Fibroblast of villous mesenchyme (primary cell): ENCODE measurements at regions not wholly inside any gene's neighbourhood (a gene's known extent, or its start where the extent isn't known, plus 50 kb on each side); places are given as distances from the start of the nearest gene placed in this dataset.

Experiments
- DNase-seq: peaks from one replicate; pipeline ENCODE4 v3.0.0-alpha.2; 2010; ENCODE audit warnings: low read depth
- H3K4me3 ChIP-seq: 2 replicates; pipeline ENCODE4 v1.5.1; 2011; ENCODE audit warnings: low read depth, mild to moderate bottlenecking, low read length
- TF ChIP-seq, protein P1 (sequence below): IDR thresholded peaks from 2 replicates; pipeline ENCODE4 v1.5.1; 2012; ENCODE audit warnings: low read depth, mild to moderate bottlenecking, low read length; ENCODE audit not compliant: insufficient read depth

DNA sequence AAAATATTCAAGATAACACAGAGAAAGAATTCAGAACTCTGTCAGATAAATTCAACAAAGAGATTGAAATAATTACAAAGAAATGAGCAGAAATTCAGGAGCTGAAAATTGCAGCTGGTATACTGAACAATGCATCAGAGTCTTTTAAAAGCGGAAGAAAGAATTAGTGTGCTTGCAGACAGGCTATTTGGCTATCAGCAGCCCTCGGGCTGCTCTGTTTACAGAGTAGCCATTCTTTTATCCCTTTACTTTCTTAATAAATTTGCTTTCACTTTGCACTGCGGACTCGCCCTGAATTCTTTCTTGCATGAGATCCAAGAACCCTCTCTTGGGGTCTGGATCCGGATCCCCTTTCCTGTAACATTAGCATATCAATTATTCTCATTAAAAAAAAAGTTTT is 1040.0 kb downstream of the SORCS3 start:
- no peak for DNase-seq
- no peak overlapping the region for H3K4me3 ChIP-seq
- TF ChIP-seq, protein P1, sequence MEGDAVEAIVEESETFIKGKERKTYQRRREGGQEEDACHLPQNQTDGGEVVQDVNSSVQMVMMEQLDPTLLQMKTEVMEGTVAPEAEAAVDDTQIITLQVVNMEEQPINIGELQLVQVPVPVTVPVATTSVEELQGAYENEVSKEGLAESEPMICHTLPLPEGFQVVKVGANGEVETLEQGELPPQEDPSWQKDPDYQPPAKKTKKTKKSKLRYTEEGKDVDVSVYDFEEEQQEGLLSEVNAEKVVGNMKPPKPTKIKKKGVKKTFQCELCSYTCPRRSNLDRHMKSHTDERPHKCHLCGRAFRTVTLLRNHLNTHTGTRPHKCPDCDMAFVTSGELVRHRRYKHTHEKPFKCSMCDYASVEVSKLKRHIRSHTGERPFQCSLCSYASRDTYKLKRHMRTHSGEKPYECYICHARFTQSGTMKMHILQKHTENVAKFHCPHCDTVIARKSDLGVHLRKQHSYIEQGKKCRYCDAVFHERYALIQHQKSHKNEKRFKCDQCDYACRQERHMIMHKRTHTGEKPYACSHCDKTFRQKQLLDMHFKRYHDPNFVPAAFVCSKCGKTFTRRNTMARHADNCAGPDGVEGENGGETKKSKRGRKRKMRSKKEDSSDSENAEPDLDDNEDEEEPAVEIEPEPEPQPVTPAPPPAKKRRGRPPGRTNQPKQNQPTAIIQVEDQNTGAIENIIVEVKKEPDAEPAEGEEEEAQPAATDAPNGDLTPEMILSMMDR = no peak

DNA sequence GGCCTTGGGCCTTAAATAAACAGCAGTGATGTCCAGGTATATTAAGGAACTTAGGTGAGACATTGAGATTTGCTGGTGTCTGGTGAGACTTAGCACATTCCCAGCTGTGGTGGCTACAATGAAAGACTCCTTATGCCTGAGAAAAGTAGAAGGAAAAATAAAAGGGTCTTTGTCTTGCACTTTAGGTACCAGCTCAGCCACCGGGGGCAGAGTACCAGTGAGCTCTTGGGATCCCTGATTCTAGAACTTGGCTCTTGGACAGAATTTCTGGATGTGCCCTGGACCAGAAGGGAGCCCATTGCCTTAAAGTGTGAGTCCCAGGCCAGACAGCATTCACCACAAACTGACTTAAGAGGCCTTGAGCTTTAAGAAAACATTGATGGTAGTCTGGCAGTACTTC is 1038.7 kb downstream of the SORCS3 start:
- TF ChIP-seq, protein P1 = no peak
- H3K4me3 ChIP-seq = no peak overlapping the region
- no peak for DNase-seq

DNA sequence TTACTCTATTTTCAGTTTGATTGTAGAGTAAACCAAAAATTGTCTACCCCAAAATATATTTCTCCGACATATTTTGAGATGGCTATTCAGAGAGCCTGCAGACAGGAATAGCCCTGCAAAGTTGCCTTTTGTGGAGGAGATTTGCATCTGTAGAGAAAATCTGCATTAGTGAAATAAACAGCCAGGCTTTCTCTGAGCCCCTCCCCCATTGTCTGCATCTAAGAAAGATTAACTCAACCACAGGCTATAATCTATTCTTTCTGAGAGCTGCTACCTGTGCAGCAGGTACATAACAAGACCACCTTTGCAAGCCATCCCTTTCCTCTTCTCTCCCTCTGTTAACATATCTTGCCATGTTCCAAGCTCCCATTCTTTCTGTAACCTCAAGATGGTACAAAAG is 1034.2 kb downstream of the SORCS3 start:
- H3K4me3 ChIP-seq = no peak overlapping the region
- TF ChIP-seq, protein P1 = no peak
- no peak for DNase-seq

DNA sequence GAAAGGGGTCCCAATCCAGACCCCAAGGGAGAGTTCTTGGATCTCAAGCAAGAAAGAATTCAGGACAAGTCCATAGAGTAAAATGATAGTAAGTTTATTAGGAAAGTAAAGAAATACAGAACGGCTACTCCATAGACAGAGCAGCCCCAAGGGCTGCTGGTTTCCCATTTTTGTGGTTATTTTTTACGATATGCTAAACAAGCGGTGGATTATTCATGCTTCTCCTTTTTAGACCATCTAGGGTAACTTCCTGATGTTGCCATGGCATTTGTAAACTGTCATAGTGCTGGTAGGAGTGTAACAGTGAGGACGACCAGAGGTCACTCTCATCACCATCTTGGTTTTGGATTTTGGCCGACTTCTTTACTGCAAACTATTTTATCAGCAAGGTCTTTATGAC is 1033.4 kb downstream of the SORCS3 start:
- TF ChIP-seq, protein P1 = no peak
- DNase-seq = no peak

DNA sequence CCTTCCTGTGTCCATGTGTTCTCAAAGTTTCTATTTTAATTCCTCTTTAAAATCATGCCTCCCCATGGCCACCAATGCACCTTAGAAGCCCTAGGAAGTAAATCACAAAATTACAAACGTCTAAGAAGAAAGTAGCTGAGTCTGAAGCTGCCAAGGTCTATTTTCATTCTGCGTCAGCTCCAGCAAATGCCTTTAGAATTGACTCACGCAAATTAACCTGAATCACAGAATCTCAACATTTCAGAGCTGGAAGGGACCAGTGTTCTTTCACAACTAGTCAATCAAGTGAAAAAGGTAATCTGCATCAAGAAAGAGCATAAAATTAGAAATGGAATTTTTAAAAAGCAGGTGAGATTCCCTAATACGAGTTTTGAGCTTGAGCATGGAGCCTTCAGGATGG is 1017.6 kb downstream of the SORCS3 start:
- DNase-seq = no peak
- no peak overlapping the region for H3K4me3 ChIP-seq
- TF ChIP-seq, protein P1 = no peak

More for the DNA sequence above, 1033.4 kb downstream of the SORCS3 start:
- no peak overlapping the region for H3K4me3 ChIP-seq

DNA sequence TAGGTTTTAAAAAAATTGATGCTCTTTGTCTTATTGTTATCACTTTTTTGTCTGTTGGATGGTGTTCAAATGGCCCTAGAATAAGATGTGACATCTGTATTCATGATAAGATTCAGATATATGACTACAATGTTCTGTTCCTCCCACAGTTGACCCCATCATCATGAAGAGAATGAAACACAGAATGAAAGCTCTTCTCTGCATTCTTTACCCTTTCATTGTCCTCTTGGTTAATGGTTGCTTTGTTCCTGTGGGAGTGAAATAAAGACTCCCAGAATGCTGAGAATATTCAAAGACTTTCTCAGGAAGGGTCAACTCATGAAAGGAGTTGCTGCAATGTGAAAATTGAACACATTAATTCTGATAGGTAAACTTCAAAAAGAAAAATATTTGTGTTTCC is 1015.8 kb downstream of the SORCS3 start:
- H3K4me3 ChIP-seq = no peak overlapping the region
- TF ChIP-seq, protein P1 = no peak
- no peak for DNase-seq

DNA sequence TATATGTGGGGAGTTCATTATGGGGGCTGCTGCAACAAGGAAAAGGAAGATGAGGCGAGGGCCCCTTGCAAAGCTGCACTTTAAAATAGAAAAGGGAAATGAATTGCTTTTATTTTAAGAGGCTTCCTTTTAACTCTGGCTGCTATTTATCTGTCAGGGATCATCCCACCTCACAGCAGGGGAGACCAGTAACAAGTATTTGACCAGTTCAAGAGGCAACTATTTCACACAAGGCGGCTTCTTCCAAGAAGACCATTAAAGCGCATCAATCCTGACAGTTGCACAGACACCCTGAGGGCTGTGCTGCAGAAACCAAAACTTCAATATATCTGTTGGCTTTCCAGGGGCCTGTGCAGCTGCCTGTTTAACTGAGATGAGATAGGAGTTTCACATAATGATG is 1009.2 kb downstream of the SORCS3 start:
- no peak overlapping the region for H3K4me3 ChIP-seq
- TF ChIP-seq, protein P1 = no peak
- no peak for DNase-seq
